ENCODE measurements at regions not wholly inside any gene's neighbourhood (a gene's known extent, or its start where the extent isn't known, plus 50 kb on each side); places are given as distances from the start of the nearest gene placed in this dataset.

DNA sequence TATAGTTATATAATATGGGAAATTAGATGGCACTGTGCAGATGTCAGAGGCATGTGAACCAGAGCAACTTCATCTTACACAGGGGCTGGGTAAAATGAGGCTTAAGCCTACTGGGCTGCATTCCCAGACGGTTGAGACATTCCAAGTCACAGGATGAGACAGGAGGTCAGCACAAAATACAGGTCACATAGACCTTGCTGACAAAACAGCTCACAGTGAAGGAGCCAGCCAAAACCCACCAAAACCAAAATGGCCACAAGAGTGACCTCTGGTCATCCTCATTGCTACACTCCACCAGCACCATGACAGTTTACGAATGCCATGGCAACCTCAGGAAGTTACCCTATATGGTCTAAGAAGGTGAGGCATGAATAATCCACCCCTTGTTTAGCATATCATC lies 479.4 kb downstream of the TLR4 start:
- TF ChIP-seq YY1 (IDR thresholded peaks at IDR 0.05; ENCODE audit: insufficient read depth, insufficient read length), result no peak
- TF ChIP-seq SUZ12 (IDR thresholded peaks at IDR 0.05; ENCODE audit: extremely low read depth, insufficient read depth, insufficient read length), result no peak
